HEK293 (cell line): ENCODE measurements at regions not wholly inside any gene's neighbourhood (a gene's known extent, or its start where the extent isn't known, plus 50 kb on each side); places are given as distances from the start of the nearest gene placed in this dataset.

Experiments used
- ZBTB1 ChIP-seq: fragments of 450-650 bp; formaldehyde crosslinking; IDR thresholded peaks from 2 replicates; pipeline ENCODE4 v1.5.1; 2016; ENCODE audit warnings: missing biosample characterization, missing genetic modification characterization
- ZNF501 ChIP-seq: fragments of 450-650 bp; formaldehyde crosslinking; IDR thresholded peaks from 2 replicates; pipeline ENCODE4 v1.5.1; 2016; ENCODE audit warnings: missing biosample characterization, missing genetic modification characterization
- ZNF624 ChIP-seq: fragments of 450-650 bp; formaldehyde crosslinking; IDR thresholded peaks from 2 replicates; pipeline ENCODE4 v1.5.1; 2017; ENCODE audit warnings: missing biosample characterization, missing genetic modification characterization
- TF ChIP-seq, protein P1 (sequence below): fragments of 450-650 bp; formaldehyde crosslinking; IDR thresholded peaks from 2 replicates; pipeline ENCODE4 v1.5.1; 2016; ENCODE audit warnings: missing biosample characterization, missing genetic modification characterization

DNA sequence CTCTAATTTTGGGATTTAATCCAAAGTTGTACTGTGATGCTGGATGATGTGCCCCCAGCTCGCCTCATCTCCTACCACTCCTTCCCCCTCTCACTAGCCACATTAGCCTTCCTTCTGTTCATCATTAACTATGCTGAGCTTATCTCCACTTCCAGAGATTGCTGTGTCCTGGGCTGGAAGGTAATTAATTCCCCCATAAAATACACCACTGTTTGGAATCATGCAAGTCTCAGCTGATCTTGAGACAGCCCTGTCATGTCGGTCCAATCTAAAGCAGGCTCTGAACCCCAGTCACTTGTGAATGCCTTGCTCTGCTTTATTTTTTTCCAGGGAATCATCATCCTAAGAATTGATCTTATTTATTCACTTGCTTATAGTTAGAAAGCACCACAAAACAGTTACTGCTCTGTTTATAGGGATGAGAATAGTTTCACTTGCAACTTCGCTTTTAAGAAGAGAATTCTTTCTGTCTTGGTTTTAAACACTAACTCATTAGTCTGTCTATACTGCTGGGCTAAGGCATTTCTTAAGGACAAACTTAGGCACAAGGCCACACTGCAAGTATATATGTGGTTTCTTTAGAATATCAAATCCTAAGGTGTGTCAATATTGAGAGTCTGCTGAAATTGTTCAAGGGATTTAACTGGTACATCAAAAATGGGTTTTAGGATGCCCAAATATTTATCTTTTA lies 341.1 kb upstream of the SEMA3A start:
- TF ChIP-seq ZNF624 (tag by site-specific recombination) (no peak), ZBTB1 (no peak), ZNF501 (no peak)
- TF ChIP-seq, protein P1, sequence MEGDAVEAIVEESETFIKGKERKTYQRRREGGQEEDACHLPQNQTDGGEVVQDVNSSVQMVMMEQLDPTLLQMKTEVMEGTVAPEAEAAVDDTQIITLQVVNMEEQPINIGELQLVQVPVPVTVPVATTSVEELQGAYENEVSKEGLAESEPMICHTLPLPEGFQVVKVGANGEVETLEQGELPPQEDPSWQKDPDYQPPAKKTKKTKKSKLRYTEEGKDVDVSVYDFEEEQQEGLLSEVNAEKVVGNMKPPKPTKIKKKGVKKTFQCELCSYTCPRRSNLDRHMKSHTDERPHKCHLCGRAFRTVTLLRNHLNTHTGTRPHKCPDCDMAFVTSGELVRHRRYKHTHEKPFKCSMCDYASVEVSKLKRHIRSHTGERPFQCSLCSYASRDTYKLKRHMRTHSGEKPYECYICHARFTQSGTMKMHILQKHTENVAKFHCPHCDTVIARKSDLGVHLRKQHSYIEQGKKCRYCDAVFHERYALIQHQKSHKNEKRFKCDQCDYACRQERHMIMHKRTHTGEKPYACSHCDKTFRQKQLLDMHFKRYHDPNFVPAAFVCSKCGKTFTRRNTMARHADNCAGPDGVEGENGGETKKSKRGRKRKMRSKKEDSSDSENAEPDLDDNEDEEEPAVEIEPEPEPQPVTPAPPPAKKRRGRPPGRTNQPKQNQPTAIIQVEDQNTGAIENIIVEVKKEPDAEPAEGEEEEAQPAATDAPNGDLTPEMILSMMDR (tag by site-specific recombination): no peak
